NCI-H748 (cell line): ENCODE measurements at regions not wholly inside any gene's neighbourhood (a gene's known extent, or its start where the extent isn't known, plus 50 kb on each side); places are given as distances from the start of the nearest gene placed in this dataset.
A peak's percentile ranks its signal among the peaks of the same experiment; 100 is the strongest.

Source experiments
- DNase-seq: peaks from one replicate; lab custom pipeline; 2025; ENCODE audit not compliant: unreplicated experiment; lab: John Stamatoyannopoulos, UW

DNA sequence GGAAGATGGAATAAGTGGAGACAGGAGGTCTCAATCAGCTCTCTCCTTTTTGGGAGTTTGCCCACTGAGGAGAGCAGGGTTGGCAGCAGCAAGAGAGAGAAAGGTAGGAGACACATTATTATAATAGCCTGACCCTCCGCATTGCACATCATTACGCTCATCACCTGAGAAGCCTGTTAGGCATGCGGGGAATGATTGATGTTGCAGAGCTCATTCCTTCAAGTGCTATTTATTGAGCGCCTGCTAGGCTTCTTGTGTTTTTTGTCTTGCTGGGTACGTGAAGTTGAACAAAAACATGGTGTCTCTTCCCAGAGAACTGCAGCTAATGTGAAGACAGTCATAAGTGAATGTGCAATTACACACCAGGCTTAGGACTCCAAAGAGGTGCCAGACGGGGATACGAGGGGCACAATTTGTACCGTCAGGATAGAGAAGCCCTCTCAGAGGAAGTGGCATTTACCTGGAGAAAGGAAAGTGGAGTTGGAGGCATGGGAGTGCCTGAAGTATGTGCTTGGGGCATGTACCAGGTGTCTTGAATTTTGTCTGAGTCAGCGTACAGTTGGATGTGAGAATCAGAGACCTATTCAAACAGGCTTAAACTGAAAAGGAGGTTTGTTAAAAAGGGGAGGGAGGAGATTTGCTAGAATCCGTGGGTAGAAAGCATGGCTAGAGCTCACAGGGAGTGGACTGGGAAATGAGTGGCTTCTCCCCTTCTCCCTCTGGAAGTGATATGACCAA lies 90.2 kb upstream of the SOD3 start:
- no peak for DNase-seq

DNA sequence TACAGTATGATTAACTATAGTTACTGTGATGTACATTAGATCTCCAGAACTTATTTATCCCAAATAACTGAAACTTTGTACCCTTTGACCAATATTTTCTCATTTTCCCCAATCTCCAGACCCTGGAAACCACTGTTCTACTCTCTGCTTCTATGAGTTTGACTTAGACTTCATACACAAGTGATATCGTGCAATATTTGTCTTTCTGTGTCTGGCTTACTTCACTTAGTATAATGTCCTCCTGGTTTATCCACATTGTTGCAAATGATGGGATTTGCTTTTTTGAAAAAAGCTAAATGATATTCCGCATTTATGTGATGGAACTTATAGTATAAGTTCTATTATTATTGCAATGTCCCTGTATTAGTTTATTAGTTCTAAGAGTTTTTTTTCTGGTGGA lies 81.8 kb upstream of the SOD3 start:
- DNase-seq: no peak

DNA sequence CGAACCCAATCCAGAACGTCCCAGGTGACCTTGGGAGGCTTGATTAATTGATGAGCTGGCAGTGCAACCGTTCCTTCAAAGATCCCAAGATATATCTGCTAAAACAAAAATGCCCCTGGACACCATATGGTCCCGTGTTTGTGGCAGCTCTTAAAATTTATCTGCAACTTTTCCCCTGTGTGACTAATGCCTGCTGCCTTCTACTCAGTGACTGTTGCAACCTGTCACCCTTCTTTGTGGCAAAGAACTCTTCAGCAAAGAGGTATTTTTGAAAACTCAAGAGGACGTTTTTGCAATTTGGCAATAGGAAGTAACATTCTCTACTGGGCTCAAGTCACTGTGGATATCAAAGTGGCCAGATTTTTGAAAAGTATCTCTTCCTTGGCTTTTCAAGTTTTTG lies 75.8 kb upstream of the SOD3 start:
- no peak for DNase-seq

DNA sequence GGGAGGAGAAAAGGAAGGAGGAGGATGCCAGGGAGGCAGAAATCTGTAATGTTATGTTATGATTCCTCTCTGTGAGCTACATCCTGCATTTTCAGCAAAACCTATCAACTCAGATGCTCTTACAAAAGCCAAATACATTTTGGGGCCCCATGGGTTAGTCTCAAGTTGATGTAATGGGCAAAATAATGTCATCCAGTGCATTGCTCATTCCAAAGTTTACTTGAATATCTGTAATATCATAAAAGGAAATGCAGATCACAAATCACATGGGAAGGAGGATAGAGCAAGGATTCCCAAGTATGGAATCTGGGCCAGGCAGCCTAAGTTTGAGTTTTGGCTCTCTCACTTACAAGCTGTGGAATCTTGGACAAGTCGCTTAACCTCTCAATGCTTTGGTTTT lies 74.9 kb upstream of the SOD3 start:
- DNase-seq: no peak

DNA sequence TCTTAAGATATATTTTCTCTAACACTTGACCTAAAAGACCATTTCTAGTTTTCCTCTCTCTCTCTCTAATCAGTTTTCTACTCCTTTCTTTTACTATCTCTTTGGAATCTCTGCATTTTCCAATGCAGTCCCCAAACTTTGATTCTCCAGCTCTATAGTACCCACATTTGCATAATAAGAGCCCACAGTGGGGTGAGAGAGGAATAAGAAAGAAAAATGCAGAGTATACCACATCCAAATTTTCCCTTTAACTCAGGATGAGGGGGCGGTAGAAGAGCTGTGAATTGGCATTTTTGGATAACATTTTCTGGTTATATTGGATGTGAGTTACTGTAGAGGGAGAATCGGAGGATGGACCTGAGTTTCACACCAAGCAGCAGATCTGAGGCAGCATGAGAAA lies 74.4 kb upstream of the SOD3 start:
- no peak for DNase-seq

DNA sequence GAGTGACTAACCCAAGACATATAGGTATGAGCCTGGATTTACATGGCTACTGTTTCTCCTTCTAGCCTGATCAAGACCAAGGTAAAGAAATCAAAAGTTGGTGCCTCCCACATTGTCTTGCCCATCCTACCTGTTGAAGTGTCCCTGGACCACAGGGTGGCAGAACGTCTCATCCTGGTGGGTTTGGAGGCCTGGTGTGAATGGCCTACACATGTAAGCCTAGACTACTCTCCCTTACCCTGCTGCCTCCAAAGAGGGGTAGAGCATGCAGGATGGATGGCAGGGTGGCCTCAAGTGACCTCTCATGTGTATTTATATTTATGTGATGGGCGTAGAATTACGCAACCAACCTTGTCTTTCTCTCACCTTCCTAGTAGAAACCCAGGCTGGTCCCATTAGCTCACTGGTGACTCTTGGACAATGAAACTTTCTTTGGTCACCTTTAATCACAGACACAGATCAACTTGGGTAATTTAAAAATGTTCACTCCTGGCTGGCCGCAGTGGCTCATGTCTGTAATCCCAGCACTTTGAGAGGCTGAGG lies 73.3 kb upstream of the SOD3 start:
- no peak for DNase-seq

DNA sequence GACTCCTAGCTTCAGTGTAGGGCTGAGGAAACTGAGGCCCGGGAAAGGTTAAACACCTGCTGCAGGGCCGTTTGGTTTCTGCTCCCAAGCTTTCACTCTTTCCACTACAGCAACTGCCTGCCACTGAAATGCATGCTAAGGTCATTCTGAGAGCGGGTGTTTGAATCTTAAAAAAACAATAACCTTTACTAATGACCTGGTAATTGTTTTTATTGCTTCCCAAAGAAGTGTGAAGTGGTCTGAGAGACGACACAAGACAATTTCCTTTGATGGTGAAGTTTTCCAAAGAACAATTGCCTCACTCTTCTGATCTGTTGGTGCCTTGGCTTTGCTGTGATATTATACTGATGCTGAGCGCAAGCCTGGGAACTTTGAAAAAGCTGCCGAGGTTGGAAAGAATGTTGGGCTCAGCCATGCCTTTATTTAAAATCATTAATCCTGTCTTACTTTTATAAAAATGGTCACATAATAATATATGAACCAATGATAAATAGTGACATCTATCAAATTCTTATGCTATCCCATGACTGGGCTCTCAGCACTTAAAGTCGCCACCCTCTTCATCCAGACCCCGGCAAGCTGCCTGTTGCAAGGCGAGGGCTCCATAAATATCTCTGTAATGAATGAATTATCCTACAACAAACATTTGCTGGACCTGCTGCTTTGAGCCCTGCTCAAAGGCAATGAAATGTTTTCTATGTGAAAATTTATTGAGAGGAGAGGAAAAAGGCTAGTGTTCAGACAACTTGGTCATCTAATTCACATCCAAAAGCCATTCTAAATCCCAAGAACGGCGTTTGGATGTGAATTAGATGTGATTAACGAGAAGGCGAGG lies 67.8 kb upstream of the SOD3 start:
- no peak for DNase-seq

DNA sequence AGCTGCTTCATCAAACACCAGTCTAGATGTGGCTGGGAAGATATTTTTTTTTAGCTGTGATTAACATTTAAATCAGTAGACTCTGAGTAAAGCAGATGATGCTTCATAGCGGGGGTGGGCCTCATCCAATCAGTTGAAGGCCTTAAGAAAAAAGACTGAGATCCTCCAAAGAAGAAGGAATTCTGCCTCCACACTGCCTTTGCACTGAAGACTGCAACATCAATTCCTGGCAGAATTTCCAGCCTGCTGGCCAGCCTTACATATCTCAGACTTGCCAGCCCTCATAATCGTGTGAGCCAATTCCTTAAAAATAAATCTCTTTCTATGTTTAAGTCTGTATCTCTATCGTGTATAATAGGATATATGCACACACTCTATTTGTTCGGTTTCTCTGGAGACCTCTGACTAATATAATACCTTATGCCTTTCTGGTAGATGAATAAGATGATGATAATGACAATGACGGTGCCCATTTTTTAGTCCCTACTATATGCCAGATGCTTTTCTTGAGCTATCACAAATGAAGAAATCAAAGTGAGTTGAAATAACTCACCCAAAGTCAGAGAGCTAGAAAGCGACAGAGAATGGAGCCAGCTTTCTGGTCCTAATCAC lies 66.1 kb upstream of the SOD3 start:
- DNase-seq: no peak

DNA sequence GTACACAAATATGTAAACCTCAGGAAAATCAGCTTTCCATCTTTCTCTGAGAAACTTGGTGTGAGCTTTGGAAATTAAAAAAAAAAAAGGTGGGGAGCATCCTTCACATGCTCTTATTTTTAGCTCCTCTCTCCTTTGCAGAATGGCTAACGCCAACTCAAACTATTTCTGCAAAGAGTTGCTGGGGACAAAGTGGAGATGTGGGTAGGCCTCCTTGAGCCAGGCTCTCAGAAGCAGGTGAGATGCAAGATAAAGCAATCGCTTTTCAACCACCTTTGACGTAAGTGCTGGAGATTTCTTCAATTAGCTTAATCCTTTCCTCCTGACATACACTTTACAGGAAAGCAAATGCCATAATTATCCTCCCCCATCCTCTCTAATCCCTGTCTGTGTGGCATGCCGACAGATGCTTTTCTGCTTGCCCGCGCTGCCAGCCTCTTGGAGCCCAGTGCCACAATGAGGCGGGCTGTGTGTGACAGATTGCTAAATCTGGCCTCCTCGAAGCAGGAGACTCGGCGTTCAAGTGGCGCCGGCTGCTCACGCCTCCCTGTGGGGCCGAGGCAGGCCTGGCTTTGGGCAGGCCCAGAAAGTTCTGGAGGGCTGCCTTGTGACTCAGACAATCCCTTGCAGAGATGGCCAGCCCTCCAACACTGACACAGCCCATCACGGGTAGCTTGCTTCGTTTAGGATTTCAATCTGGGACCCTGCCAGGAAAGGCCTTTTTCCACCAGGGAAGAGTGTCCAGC lies 64.9 kb upstream of the SOD3 start:
- DNase-seq: no peak

DNA sequence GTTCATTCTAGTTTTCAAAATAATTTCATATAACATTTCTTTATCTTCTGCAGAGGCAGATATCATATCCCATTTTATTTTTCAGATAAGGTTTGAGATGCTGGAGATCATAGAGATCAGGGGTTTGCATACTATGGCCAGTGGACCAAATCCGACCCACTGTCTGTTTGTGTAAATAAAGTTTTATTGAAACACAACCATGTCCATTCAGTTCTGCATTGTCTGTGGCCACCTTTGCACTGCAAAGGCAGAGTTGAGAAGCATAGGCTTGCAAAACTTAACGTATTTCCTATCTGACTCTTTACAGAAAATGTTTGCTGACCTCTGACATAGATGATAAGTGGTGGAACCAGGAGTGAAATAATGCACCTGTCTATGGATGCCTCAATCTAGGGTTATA lies 63.9 kb upstream of the SOD3 start:
- no peak for DNase-seq

DNA sequence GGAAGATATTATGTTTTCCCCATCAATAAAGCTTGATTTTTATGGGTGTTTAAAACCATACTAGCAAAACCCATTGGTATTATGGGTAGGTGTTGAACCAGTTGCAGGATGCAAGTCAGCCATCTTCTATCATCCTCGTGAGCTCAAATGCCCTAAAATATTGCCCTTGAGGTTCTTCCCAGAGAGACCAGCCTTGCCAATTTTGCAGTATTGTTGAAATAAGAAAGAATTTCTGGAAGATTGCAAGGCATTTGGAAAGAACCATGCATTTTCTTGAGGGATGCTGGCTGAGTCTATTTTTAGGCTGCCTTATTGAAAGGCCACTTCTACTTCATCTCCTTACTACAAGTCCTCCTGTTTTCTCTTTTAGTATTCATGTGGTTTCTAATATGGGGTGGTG lies 60.9 kb upstream of the SOD3 start:
- DNase-seq: no peak

DNA sequence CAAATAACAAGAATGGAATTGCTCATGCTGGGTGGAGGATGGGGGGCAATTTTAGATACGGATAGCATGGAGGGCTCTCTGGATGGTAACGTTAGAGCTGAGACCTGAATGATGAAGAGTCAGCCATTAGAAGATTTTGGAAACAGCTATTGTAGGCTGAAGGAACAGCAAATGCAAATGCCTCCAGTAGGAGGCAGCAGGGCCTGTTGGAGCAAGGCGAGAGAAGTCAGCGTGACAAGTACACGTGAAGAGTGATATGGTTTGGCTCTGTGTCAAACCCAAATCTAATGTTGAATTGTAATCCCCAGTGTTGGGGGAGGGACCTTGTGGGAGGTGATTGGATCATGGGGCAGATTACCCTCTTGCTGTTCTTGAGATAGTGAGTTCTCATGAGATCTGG lies 59.3 kb upstream of the SOD3 start:
- DNase-seq: peak; percentile 1

DNA sequence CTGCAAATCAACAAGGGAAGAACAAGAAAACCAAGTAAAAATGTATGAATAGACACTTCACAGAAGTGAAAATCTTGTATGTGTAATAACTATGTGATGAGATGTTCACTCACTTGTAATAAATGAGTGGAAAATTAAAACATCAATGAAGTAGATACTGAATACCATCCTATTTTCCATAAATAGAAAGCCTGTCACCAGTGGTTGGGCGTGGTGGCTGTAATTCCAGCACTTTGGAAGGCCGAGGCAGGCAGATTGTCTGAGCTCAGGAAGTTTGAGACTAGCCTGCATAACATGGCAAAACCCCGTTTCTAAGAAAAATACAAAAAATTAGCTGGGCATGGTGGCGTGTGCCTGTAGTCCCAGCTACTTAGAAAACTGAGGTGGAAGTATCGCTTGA lies 53.5 kb upstream of the SOD3 start:
- DNase-seq: no peak

DNA sequence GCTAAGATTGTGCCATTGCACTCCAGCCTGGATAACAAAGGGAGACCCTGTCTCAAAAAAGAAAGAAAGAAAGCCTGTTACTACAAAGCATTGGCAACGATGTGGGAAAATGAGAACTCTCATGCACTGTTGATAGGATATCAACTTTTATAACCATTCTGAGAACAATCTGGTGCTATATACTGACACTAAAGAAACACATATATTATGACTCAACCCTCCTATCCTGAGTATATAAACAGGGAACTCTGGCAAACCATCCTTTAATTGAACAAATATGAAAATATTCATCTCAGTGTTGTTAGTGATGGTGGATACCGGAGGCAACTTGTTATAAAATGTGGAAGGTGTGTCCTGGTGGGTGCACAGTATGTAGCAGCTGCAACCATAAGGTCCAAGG lies 53.0 kb upstream of the SOD3 start:
- no peak for DNase-seq

DNA sequence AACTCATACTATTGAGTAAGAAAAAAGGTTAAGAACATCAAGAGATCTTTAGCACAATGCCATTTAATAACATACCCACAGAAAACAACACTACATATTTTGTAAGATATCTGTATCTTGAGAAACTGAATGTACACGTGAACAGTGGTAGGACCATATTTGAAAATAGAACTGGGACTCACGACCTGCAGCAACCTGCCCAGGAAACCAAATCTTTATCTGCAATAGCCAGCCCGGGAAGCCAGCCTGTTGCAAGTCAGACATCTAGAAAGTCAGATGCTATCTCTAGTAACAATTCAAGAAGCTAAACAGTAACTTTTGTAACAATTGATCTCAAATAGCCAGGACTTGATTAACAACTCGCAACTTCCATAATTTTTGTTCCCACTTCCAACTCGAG lies 52.6 kb upstream of the SOD3 start:
- DNase-seq: no peak

DNA sequence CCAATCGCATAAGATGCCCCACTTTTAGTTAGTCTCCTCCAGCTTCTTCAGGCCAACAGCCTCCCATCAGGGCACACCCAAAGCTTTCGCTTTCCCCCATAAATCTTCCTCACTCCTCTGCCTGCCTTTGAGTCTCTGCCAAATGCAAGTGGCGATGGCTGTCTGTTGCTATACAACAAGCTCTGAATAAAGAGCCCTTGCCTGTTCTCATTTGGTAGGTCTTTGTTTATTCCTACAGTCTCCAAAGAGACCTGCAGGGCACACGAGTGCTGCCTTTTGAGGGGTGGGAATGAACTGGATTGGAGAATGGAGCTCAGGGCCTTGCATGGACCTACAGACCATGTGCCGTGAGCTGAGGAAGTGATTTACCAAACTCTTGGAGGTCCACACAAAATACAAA lies 52.2 kb upstream of the SOD3 start:
- DNase-seq: peak; percentile 4

DNA sequence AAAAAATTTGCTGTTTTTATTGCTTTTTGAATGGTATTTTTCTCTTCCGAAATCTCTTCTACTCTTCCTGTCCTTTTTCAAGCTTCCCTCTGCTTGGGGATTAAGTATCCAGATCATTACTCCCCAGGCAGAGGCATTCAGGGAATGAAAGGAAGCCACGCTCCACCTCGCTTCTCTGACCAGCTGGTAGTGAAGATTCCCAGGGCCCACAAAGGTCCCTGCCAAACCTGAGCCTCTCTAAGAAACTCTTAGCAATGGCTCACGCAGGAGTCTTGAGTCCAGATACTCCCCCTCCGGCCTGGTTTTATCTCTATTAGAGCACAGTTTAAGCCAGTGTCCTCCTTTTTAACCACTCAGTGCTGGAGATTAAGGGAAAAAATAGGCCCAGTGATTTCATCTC lies 51.4 kb upstream of the SOD3 start:
- no peak for DNase-seq

DNA sequence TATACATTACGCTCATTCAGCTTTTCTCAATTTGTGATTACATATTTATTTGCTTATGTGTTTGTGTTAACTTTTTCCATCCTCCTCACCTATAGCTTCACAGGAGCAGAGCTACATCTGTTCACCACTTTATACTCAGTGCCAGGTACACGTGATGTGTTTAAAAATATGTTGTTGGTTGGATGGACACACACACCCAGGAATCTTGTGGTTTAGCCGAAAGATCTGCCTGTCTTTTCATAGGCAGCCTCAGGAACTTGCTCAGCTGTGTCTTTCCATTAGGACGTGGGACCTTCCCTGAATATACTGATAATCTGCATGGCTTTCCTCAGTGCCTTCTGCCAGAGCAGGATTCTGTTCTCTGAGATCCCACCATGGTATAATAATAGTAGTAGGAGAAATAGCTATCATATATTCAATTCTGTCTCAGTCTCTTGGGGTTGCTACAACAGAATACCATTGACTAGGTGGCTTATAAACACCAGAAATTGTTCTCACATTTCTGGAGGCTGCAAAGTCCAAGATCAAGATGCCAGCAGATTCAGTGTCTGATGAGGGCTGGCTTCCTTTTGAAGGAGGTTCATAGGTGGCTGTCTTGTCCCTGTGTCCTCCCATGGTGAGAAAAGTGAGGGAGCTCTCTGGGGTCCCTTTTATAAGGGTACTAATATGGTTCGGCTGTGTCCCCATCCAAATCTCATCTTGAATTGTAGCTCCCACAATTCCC lies 50.0 kb upstream of the SOD3 start:
- no peak for DNase-seq
